Right hindlimb (tissue), 1 donor: ENCODE measurements at regions not wholly inside any gene's neighbourhood (a gene's known extent, or its start where the extent isn't known, plus 50 kb on each side); places are given as distances from the start of the nearest gene placed in this dataset.
A peak's percentile ranks its signal among the peaks of the same experiment; 100 is the strongest.

ENCODE experiments used
- DNase-seq: peaks from one replicate; pipeline ENCODE4 v3.0.0-alpha.2; 2018

GRCh38 chr2:185990861-185991525 lies 252.4 kb downstream of the FSIP2 start:
- no peak for DNase-seq

- DNase-seq: no peak
These were observed 260.0 kb downstream of the FSIP2 start for GRCh38 chr2:185998562-185999070.

DNA sequence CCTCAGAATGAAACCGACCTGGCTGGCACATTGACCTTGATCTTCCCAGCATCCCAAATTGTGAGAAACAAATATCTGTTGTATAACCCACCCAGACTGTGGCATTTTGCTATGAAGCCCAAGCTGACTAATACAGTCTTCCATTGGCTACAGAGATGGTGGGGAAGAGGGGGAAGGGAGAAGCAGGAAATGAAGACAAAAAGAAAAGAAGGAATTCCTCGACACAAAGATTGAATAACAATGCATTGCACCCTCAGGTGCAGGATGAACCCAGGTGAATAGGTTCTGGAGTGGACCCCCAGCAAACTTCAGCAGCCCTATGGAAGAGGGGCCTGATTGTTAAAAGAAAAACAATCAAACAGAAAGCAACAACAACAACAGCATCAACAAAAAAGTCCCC lies 270.7 kb downstream of the FSIP2 start:
- no peak for DNase-seq

- no peak for DNase-seq
These were observed 278.7 kb downstream of the FSIP2 start for GRCh38 chr2:186017278-186017677.

DNA sequence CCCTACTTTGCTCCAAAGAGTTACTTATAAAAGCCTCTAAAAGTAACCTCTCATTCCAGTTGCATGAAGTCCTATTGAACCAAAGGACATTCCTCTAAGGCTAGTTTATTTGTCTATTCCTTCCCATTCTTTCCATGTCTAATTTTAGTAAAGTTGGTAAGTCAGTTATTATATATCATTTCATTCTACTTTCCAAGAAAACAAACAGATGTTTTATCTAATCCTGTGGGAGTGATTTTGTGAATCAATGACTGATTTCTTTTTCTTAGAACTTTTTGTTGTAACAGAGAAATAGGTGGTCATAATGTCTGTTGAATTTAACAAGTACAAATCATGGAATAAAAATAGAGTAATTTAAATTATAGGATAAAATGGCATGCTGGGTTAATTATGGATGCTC lies 286.3 kb downstream of the FSIP2 start:
- no peak for DNase-seq

- no peak for DNase-seq
These were observed 289.3 kb downstream of the FSIP2 start for GRCh38 chr2:186027922-186028321.

DNA sequence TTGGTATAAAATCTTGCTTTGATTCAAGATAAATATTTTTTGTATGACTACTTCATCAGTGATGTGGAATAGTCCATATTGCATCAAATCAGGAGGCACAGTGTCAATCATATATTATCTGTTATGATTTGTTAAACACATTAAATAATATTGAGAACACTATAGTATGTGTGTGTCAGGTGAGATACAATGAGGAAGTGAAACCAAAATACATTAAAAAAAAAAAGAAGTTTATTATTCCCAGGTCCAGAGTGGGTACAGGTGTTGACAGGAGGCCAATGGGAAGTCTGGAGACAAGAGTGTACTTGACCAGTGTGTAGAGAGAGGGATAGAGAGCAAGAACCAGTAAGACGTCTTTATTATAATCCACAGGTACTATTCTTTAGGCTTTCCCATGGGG lies 292.6 kb downstream of the FSIP2 start:
- DNase-seq: no peak

GRCh38 chr2:186032102-186032738 lies 293.6 kb downstream of the FSIP2 start:
- no peak for DNase-seq

GRCh38 chr2:186032930-186033329 lies 294.3 kb downstream of the FSIP2 start:
- no peak for DNase-seq

DNA sequence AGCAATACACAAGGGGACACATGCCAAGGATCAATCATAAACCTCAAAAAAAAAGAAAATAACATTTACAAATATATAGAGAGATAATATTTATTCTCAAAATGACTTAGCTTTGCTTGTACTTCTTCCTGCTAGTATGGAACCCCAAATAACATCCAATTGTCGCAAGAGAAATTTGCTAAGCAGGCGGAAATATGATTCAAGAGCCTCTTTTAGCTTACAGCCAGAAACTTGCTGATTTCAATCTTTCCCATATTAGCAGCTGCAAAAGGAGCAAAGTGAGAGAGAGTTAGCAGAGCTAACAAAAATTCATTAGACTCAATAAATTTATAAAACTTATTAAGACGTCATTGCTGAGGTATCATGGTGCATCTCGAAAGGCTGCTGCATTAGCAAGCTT lies 294.9 kb downstream of the FSIP2 start:
- no peak for DNase-seq

- DNase-seq: no peak
These were observed 298.4 kb downstream of the FSIP2 start for GRCh38 chr2:186036862-186037449.

DNA sequence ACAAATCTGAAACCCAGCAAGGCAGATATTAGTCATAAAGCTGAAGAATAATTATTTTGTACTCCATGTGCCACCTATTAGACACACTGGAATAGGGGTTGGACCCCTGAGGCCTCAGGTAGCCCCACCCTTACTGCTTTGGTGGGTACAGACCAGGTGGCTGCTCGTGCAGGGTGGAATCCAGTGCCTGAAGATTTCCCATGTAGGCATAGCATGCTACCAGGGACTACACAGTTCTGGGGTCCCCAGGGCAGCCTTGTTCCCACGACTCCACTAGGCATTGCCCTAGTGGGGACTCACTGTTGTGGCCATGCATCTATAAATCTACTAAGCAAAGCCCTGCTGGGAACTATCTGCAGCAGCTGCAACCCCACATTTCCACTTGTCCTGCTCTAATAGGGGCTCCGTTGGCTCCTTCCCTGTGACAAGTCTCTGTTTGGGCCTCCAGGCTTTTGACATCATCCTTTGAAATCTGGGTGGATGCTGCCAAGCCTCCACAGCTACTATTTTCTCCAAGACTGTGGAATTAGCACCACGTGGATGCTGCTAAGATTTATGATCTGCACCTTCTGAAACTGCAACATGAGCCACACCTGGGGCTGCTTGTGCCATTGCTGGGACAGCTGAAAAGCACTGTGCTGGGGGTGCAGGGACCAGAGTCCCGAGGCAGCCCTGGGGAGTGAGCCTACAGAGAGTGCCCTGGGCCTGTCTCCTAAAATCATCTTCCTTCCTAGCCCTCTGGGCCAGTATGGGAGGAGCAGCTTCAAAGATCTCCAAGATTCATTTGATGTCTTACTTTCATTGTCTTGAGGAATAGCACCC lies 303.8 kb downstream of the FSIP2 start:
- DNase-seq: no peak

DNA sequence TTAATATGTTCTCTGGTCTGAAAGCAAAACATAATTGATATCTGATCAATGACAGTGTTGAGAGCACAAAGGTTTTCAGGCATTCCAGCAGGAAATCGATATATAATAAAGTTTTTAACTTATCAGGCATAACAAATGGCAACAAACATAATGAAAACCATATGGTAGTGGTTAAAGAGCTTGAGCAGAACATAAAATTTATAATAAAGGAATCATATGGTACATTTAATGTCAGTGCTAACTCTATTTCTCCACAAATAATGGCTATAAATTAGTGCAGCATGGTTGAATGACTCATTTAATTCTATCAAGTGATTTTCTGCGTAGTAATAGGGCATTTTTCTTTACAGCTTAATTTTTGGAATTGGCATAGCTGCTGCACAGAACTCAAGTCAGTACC lies 306.2 kb downstream of the FSIP2 start:
- no peak for DNase-seq

- no peak for DNase-seq
These were observed 314.3 kb downstream of the FSIP2 start for GRCh38 chr2:186052930-186053329.

GRCh38 chr2:186058614-186059013 lies 320.0 kb downstream of the FSIP2 start:
- no peak for DNase-seq

DNA sequence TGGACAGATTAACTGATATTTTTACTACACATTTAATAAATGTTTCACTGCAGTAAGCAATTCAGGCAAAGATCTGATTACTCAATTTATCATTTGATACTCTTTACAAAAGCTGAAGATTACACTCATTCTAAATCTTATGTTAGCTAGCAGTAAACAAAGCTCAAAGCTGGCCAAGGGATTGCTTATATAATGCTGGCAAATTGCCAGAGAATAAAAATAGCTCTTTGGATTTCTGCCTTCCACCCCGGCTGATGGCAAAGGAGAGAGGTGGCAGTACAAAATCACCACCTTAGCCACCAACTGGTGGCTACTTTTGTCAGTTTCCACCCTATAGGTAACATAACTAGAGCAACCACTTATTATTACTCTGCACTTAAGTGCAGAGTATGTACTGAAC lies 320.5 kb downstream of the FSIP2 start:
- DNase-seq: no peak

DNA sequence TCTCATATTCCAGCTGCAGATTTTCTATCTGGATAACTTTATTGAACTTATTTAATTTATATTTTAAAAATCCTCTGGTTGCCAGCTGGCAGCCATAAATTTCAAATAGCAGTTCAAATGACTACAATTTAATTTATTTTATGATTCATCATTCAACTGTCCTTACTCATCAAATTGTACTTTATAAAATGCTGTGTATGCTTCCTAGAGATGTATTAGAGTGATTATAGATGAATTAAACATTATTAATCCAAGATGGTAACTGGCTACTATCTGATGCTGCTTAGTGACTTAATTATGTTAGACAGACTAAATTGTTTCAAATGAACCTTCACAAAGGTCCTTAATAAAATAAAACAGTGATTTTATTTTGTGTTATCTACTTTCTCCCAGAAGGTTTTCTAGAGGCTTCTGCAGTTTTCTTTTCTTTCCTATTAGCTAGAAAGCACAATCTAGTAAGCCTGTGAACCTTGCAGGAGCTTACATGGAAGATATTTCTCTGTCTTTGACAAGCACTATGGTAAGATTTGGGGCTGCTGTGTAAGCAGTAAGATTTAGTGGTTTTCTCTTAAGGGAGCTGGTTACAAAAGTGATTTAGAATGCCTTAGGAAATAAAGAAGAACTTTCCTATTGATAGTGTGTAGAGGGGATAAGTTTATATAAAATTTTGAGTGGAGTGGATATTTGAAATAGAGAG lies 322.3 kb downstream of the FSIP2 start:
- DNase-seq: no peak

- no peak for DNase-seq
These were observed 325.9 kb downstream of the FSIP2 start for GRCh38 chr2:186064507-186064906.

GRCh38 chr2:186065491-186065890 lies 326.9 kb downstream of the FSIP2 start:
- no peak for DNase-seq

GRCh38 chr2:186068139-186068801 lies 329.7 kb downstream of the FSIP2 start:
- peak; percentile 35 for DNase-seq

- DNase-seq: no peak
These were observed 331.1 kb downstream of the FSIP2 start for GRCh38 chr2:186069676-186070075.

DNA sequence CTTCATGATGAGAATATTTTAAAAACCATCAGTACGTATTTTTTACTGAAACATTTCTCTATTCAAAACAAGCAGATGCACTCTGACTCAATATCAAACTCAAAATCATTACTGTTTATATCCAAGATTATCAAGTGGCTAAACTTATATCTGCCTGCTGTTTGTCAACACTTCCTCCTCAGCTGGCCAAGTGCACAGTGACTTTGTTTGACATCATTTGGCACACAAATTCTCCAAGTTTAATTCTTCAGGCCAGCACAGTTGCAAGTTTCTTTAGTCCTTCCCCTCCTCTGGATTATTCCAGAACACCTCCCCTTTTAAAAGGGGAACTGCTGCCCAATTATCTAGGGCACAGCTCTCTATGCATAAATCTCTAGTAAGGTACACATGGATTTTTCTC lies 346.6 kb downstream of the FSIP2 start:
- DNase-seq: no peak
